ENCODE measurements at regions not wholly inside any gene's neighbourhood (a gene's known extent, or its start where the extent isn't known, plus 50 kb on each side); places are given as distances from the start of the nearest gene placed in this dataset.

DNA sequence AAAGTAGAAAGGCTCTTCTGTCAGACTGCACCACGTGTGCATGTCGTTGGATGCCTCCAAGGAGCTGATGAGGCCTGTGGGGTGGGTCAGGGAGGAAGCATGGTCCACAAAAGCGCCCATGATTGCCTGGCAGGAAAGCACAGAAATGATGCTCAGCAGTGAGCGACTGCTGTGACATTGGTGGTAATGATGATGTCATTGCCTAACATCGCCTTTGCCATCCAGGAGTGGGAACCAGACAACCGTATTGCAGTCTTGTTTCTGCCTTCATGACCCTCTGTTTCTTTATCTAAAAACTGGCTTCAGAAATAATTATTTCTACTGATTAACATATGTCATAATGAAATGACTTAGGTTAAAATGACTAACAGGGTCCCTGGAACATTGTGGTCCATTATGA is 477.8 kb upstream of the B3GAT1 start:
- no peak overlapping the region for H3K9ac ChIP-seq (ENCODE audit: low read length)
- H3K27me3 ChIP-seq (ENCODE audit: control insufficient read depth, insufficient read depth, low read length): no peaks in the 10 kb centered on the region
- H3K4me3 ChIP-seq (ENCODE audit: low read length): no peak overlapping the region
- H3K36me3 ChIP-seq (ENCODE audit: control insufficient read depth, insufficient read depth, low read length): no peaks in the 10 kb centered on the region
- H3K27ac ChIP-seq (ENCODE audit: low read depth, low read length): no peak overlapping the region
- H3K4me1 ChIP-seq (ENCODE audit: control insufficient read depth, insufficient read depth, low read length): no peaks in the 10 kb centered on the region

DNA sequence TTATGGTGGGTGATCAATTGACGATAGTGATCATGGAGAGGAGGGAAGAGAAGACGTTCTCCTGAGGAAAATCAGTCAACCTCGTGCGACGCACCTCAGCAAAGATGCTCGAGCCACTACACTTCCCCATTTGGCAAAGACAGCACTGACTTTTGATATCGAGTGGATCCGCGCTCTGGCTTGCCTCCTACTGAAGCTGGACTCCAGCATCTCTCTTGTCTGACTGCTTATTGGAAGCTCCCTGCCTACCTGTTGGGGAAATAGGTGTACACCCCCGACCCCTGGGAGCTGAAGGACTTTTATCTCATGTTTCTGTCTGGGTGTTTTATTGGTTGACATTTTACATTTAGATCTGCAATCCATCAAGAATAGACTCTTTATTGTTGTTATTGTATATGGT is 476.8 kb upstream of the B3GAT1 start:
- no peak overlapping the region for H3K4me3 ChIP-seq (ENCODE audit: low read length)
- no peak overlapping the region for H3K27ac ChIP-seq (ENCODE audit: low read depth, low read length)
- no peaks in the 10 kb centered on the region for H3K4me1 ChIP-seq (ENCODE audit: control insufficient read depth, insufficient read depth, low read length)
- H3K27me3 ChIP-seq (ENCODE audit: control insufficient read depth, insufficient read depth, low read length): no peaks in the 10 kb centered on the region
- no peak overlapping the region for H3K9ac ChIP-seq (ENCODE audit: low read length)
- no peaks in the 10 kb centered on the region for H3K36me3 ChIP-seq (ENCODE audit: control insufficient read depth, insufficient read depth, low read length)

DNA sequence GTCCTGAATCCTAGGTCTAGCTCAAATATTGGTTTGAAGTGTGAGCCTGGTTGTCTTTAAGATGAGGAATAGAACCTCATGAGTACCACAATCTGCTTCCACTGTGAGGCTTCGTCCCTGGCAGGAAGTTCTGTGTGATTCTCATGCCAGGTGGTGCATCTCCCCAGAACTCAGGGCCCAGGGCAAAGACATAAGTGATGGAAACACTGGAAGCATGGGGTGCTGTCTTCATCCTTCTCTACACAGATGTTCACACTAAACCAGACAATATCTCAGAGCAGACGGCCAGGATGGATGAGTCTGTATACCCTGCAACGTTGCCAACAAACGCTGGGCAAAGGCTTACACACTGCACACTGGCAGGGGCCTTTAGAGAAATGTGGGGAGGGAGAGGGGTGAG is 475.9 kb upstream of the B3GAT1 start:
- no peaks in the 10 kb centered on the region for H3K27me3 ChIP-seq (ENCODE audit: control insufficient read depth, insufficient read depth, low read length)

DNA sequence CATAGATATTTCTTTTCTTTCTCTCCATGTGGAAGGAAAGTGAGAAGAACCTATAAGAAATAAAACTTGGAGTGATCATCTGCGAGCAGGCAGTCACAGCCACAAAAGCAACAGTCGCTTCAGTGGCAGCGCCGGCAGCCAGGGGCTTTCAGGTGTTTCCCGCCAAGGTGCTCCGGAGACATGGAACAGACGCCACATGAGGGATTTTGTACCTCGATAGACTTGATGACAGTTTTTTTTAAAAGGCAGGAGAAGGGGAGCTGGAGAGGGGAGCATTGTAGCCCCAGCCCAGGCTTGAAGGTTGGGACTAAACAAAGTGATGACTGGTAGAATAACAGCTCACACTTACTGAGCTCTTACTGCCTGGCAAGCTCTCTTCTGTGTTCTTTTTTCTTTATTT is 471.4 kb upstream of the B3GAT1 start:
- Histone ChIP-seq H3K4me3 (ENCODE audit: low read length) (no peak overlapping the region), H3K27ac (ENCODE audit: low read depth, low read length) (no peak overlapping the region), H3K27me3 (ENCODE audit: control insufficient read depth, insufficient read depth, low read length) (no peaks in the 10 kb centered on the region), H3K4me1 (ENCODE audit: control insufficient read depth, insufficient read depth, low read length) (no peaks in the 10 kb centered on the region), H3K36me3 (ENCODE audit: control insufficient read depth, insufficient read depth, low read length) (no peaks in the 10 kb centered on the region), H3K9ac (ENCODE audit: low read length) (no peak overlapping the region)

More for the DNA sequence above, 475.9 kb upstream of the B3GAT1 start:
- no peak overlapping the region for H3K27ac ChIP-seq (ENCODE audit: low read depth, low read length)
- no peaks in the 10 kb centered on the region for H3K4me1 ChIP-seq (ENCODE audit: control insufficient read depth, insufficient read depth, low read length)
- no peaks in the 10 kb centered on the region for H3K36me3 ChIP-seq (ENCODE audit: control insufficient read depth, insufficient read depth, low read length)
- no peak overlapping the region for H3K9ac ChIP-seq (ENCODE audit: low read length)
- no peak overlapping the region for H3K4me3 ChIP-seq (ENCODE audit: low read length)

DNA sequence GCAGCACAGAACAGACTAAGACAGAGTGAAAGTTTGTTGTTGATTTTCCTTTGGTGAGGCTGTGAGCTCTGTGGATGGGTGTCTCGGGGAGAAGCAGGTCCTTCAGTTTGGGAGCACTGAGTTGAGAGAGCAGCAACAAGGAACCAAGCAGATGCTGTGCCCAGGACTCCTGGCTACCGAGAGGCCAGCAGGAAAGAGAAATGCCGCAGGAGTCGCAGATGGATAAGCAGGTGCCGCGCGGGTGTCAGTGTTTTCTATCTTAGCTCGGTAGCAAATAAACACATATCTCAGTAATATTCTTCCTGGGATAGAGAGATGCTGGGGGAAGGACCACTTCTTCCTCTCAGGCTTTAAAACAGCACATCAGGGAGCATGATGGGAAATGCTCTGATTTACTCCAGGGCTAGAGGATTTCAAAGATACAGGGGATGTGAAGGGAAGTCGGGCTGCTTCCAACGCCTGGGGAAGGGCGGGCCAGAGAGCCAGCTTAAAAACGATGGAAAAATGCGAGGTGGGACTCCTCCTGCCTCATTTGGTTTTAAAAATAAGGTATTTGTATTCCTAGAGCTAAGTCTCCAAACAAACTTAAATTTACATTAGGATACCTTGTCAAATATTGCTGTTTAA is 470.7 kb upstream of the B3GAT1 start:
- Histone ChIP-seq H3K27me3 (ENCODE audit: control insufficient read depth, insufficient read depth, low read length) (no peaks in the 10 kb centered on the region), H3K4me3 (ENCODE audit: low read length) (no peak overlapping the region), H3K27ac (ENCODE audit: low read depth, low read length) (no peak overlapping the region), H3K36me3 (ENCODE audit: control insufficient read depth, insufficient read depth, low read length) (no peaks in the 10 kb centered on the region), H3K9ac (ENCODE audit: low read length) (no peak overlapping the region), H3K4me1 (ENCODE audit: control insufficient read depth, insufficient read depth, low read length) (no peaks in the 10 kb centered on the region)

DNA sequence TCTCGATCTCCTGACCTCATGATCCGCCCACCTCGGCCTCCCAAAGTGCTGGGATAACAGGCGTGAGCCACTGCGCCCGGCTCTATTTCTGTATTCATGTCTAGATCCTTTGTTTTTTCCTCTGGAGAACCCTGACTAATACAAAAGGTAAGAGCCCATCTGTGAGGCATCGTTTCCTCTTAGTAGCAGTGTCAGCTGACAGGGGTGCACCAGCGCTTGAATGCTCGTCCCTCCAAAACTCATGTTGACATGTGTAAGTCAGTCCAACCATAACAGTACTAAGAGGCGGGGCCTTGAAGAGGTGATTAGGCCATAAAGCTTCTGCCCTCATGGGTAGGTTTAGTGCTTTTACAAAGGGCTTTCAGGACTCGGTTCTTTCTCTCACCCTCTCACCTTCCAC is 470.1 kb upstream of the B3GAT1 start:
- Histone ChIP-seq H3K27me3 (ENCODE audit: control insufficient read depth, insufficient read depth, low read length) (no peaks in the 10 kb centered on the region), H3K36me3 (ENCODE audit: control insufficient read depth, insufficient read depth, low read length) (no peaks in the 10 kb centered on the region), H3K4me3 (ENCODE audit: low read length) (no peak overlapping the region), H3K4me1 (ENCODE audit: control insufficient read depth, insufficient read depth, low read length) (no peaks in the 10 kb centered on the region), H3K9ac (ENCODE audit: low read length) (no peak overlapping the region), H3K27ac (ENCODE audit: low read depth, low read length) (no peak overlapping the region)

DNA sequence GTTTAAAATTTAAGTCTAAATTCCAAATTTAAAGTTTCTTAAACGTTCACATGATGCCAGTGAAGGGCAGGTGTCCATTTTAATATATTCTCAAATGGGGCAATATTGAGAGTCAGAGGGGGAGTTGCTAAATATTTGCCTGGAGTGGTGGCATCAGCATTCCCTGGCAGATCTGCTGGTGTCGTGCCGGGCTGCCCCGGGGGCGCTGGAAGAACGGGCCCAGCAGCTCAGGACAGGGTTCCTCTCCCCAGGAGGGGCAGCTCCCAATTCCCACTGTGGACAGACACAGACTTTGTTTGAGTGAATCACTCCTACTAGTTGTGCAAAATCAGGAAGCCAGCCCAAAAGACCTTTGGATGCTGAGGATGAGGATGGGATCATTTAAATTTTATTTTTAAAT is 468.7 kb upstream of the B3GAT1 start:
- Histone ChIP-seq H3K27ac (ENCODE audit: low read depth, low read length) (no peak overlapping the region), H3K27me3 (ENCODE audit: control insufficient read depth, insufficient read depth, low read length) (no peaks in the 10 kb centered on the region), H3K4me3 (ENCODE audit: low read length) (no peak overlapping the region), H3K9ac (ENCODE audit: low read length) (no peak overlapping the region), H3K36me3 (ENCODE audit: control insufficient read depth, insufficient read depth, low read length) (no peaks in the 10 kb centered on the region), H3K4me1 (ENCODE audit: control insufficient read depth, insufficient read depth, low read length) (no peaks in the 10 kb centered on the region)

DNA sequence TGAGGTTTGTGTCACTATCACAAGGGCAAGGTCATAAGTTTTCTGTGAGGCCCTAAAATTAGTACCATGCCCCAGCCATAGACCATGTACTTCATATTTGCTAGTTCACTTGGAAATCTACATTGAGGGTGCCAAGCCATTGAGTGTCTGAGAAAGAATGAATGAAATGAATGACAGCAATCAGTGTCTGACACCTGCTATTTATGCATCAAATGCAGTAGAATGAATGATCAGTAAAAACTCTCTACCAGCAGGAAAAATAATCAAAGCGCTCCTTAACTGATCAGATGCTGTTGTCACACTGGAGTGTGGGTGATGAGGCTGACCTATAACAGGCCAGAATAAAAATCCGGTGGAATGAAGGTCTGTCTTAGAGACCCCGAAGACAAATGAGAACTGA is 467.9 kb upstream of the B3GAT1 start:
- Histone ChIP-seq H3K4me1 (ENCODE audit: control insufficient read depth, insufficient read depth, low read length) (no peaks in the 10 kb centered on the region), H3K4me3 (ENCODE audit: low read length) (no peak overlapping the region), H3K27ac (ENCODE audit: low read depth, low read length) (no peak overlapping the region), H3K9ac (ENCODE audit: low read length) (no peak overlapping the region), H3K36me3 (ENCODE audit: control insufficient read depth, insufficient read depth, low read length) (no peaks in the 10 kb centered on the region), H3K27me3 (ENCODE audit: control insufficient read depth, insufficient read depth, low read length) (no peaks in the 10 kb centered on the region)

DNA sequence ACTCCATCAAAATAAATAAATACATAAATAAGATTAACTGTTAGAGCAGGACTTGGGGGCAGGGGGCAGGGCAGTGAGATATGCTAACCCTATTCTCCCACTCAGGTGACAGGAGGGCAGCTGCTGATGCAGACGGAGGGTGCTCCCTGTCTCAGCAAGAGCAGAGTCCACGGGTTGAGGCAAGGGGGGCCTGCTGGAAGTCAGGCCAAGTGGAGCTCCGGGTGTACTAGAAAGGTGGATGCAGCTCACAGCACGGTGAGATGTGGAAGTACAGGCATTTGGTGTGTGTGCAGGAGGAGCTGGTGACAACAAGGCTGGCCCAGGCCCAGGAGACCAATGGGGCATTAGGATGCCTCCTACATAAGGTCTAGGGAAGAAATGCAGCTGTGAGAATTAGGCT is 467.3 kb upstream of the B3GAT1 start:
- Histone ChIP-seq H3K4me3 (ENCODE audit: low read length) (no peak overlapping the region), H3K36me3 (ENCODE audit: control insufficient read depth, insufficient read depth, low read length) (no peaks in the 10 kb centered on the region), H3K27me3 (ENCODE audit: control insufficient read depth, insufficient read depth, low read length) (no peaks in the 10 kb centered on the region), H3K4me1 (ENCODE audit: control insufficient read depth, insufficient read depth, low read length) (no peaks in the 10 kb centered on the region), H3K27ac (ENCODE audit: low read depth, low read length) (no peak overlapping the region), H3K9ac (ENCODE audit: low read length) (no peak overlapping the region)

DNA sequence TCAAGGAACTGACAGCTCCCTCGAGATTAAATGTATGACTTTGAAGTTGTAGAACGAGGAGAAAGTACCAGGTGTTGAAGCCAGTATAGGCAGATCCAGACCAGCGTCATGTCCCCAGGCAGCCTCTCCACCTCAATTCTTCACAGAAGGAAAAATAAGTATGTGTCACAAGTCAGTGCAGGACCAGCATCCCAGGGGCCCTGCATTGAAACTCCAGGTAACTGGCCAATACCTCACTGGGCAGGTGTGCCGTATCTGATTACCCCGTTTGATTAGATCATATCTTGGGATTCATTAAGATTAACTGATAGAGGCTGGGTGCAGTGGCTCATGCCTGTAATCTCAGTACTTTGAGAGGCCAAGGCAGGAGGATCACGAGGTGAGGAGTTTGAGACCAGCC is 466.7 kb upstream of the B3GAT1 start:
- Histone ChIP-seq H3K4me3 (ENCODE audit: low read length) (no peak overlapping the region), H3K27me3 (ENCODE audit: control insufficient read depth, insufficient read depth, low read length) (no peaks in the 10 kb centered on the region), H3K9ac (ENCODE audit: low read length) (no peak overlapping the region), H3K36me3 (ENCODE audit: control insufficient read depth, insufficient read depth, low read length) (no peaks in the 10 kb centered on the region), H3K4me1 (ENCODE audit: control insufficient read depth, insufficient read depth, low read length) (no peaks in the 10 kb centered on the region), H3K27ac (ENCODE audit: low read depth, low read length) (no peak overlapping the region)

DNA sequence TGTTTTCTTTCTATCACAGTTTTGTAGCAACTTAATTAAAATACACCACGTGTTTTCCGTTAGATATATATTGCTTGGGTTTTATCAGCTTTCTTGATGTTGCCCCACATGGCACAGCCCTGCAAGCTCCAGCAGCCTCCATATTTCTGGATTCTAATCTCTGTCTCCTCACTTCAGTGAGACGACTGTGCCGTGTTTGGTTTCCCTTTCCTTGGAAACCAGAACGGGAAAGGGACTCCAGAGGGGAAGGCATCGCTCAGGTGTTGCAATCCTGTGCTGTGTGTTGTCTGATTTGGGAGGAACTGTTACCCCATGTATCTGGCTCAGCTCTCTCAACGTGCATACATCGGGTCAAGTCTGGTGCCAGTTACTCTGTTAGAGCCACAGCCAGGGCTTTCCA is 464.2 kb upstream of the B3GAT1 start:
- Histone ChIP-seq H3K27me3 (ENCODE audit: control insufficient read depth, insufficient read depth, low read length) (no peaks in the 10 kb centered on the region), H3K27ac (ENCODE audit: low read depth, low read length) (no peak overlapping the region), H3K4me1 (ENCODE audit: control insufficient read depth, insufficient read depth, low read length) (no peaks in the 10 kb centered on the region), H3K36me3 (ENCODE audit: control insufficient read depth, insufficient read depth, low read length) (no peaks in the 10 kb centered on the region), H3K9ac (ENCODE audit: low read length) (no peak overlapping the region), H3K4me3 (ENCODE audit: low read length) (no peak overlapping the region)

DNA sequence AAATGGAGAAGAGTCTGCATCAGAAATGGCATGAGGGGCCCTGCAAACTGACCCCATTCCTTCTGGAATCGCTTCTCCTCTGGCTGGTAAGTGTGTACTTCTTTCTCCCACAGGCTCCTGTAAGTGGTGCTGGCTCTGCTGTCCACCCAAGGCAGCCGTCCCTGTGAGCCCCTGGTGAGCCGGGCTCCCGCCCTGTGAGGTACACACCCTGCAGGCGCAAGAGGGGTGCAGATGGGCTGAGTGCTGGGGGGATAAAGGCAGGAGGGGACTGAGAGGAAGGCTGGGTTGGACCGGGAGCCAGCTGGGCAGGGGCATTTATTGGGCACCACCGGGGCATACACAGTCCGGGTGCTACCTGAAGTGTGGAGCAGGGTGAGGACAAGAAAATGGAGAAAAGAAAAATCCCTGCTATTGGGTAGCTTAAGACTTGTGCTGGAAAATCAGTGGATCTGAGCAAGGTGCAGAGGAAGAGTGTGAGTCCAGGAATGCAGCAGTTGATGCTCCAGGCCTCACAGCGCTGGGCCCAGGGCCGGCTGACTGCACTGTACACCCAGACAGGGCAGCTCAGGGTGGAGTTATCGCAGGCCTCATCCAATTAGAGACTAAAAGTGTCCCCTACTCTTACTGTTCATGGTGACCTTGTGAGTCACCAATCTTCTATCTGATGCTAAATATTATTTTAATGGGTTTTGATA is 455.1 kb upstream of the B3GAT1 start:
- no peaks in the 10 kb centered on the region for H3K36me3 ChIP-seq (ENCODE audit: control insufficient read depth, insufficient read depth, low read length)
- peaks cover 2% of the 10 kb centered on the region for H3K27me3 ChIP-seq (ENCODE audit: control insufficient read depth, insufficient read depth, low read length)
- H3K27ac ChIP-seq (ENCODE audit: low read depth, low read length): no peak overlapping the region
- H3K9ac ChIP-seq (ENCODE audit: low read length): no peak overlapping the region
- H3K4me1 ChIP-seq (ENCODE audit: control insufficient read depth, insufficient read depth, low read length): no peaks in the 10 kb centered on the region
- no peak overlapping the region for H3K4me3 ChIP-seq (ENCODE audit: low read length)

DNA sequence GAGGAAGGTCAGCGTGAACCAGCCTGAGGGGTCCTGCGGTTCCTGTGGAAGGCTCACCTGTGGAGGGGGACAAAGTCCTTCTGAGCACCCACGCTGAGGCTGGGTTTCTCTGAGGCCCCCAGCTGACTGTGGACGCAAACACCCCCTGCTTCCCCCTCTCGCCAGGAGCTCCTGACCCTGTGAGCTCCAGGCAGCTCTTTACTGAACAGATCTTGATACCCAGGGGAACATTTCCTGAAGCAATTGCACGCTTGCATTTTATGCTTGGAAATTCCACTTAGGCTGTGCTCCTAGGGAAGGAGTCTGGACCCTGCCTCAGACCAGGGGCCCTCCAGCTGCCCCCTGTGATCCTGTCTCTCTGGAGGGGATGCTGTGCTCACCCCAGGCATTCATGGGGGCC is 454.2 kb upstream of the B3GAT1 start:
- no peak overlapping the region for H3K27ac ChIP-seq (ENCODE audit: low read depth, low read length)
- no peak overlapping the region for H3K4me3 ChIP-seq (ENCODE audit: low read length)
- peaks cover 2% of the 10 kb centered on the region for H3K27me3 ChIP-seq (ENCODE audit: control insufficient read depth, insufficient read depth, low read length)
- H3K4me1 ChIP-seq (ENCODE audit: control insufficient read depth, insufficient read depth, low read length): no peaks in the 10 kb centered on the region
- H3K9ac ChIP-seq (ENCODE audit: low read length): no peak overlapping the region
- no peaks in the 10 kb centered on the region for H3K36me3 ChIP-seq (ENCODE audit: control insufficient read depth, insufficient read depth, low read length)
